H9 (cell line): ENCODE measurements at regions not wholly inside any gene's neighbourhood (a gene's known extent, or its start where the extent isn't known, plus 50 kb on each side); places are given as distances from the start of the nearest gene placed in this dataset.

Source experiments
- DNase-seq: peaks from one replicate; pipeline ENCODE4 v3.0.0-alpha.2; 2017
- H2AFZ ChIP-seq: one replicate; pipeline ENCODE4 v1.6.1; 2013; ENCODE audit warnings: mild to moderate bottlenecking, low read length, control low read depth, moderate library complexity
- H2AK5ac ChIP-seq: 2 replicates; pipeline ENCODE4 v1.6.1; 2013; ENCODE audit warnings: low read length, control low read depth, mixed read lengths; ENCODE audit not compliant: insufficient read length
- H2BK120ac ChIP-seq: one replicate; pipeline ENCODE4 v1.6.1; 2013; ENCODE audit warnings: low read depth, mild to moderate bottlenecking, low read length, control low read depth, inconsistent platforms; ENCODE audit not compliant: poor library complexity, severe bottlenecking
- H2BK12ac ChIP-seq: 2 replicates; pipeline ENCODE4 v1.6.1; 2013; ENCODE audit warnings: low read length, control low read depth, mixed read lengths, low read depth; ENCODE audit not compliant: insufficient read length
- H2BK15ac ChIP-seq: 2 replicates; pipeline ENCODE4 v1.6.1; 2013; ENCODE audit warnings: low read depth, low read length, control low read depth
- H2BK20ac ChIP-seq: one replicate; pipeline ENCODE4 v1.6.1; 2013; ENCODE audit warnings: low read depth, mild to moderate bottlenecking, low read length, control low read depth, inconsistent platforms; ENCODE audit not compliant: poor library complexity, severe bottlenecking
- H2BK5ac ChIP-seq: 2 replicates; pipeline ENCODE4 v1.6.1; 2013; ENCODE audit warnings: low read length, control low read depth, mixed read lengths; ENCODE audit not compliant: insufficient read length
- H3K14ac ChIP-seq: 2 replicates; pipeline ENCODE4 v1.6.1; 2013; ENCODE audit warnings: low read length, control low read depth; ENCODE audit not compliant: insufficient read depth
- H3K18ac ChIP-seq: 2 replicates; pipeline ENCODE4 v1.6.1; 2013; ENCODE audit warnings: low read depth, mild to moderate bottlenecking, mixed read lengths, low read length, control low read depth; ENCODE audit not compliant: insufficient read length
- H3K23ac ChIP-seq: 2 replicates; pipeline ENCODE4 v1.6.1; 2013; ENCODE audit warnings: low read length, control low read depth, mixed read lengths, low read depth; ENCODE audit not compliant: insufficient read length
- H3K23me2 ChIP-seq: 2 replicates; pipeline ENCODE4 v1.6.1; 2013; ENCODE audit warnings: low read depth, mild to moderate bottlenecking, mixed read lengths, low read length, control low read depth; ENCODE audit not compliant: insufficient read length, poor library complexity, severe bottlenecking
- H3K27ac ChIP-seq: 2 replicates; pipeline ENCODE4 v1.5.1; 2013; ENCODE audit warnings: low read length, control low read depth, mixed read lengths, low read depth; ENCODE audit not compliant: insufficient read length
- H3K27me3 ChIP-seq: 2 replicates; pipeline ENCODE4 v1.6.1; 2013; ENCODE audit warnings: low read length, control low read depth, inconsistent platforms; ENCODE audit not compliant: insufficient read depth
- H3K4ac ChIP-seq: 2 replicates; pipeline ENCODE4 v1.6.1; 2013; ENCODE audit warnings: low read depth, mild to moderate bottlenecking, control low read depth, inconsistent platforms, low read length, moderate library complexity
- H3K4me1 ChIP-seq: 2 replicates; pipeline ENCODE4 v1.6.1; 2013; ENCODE audit warnings: low read length, control low read depth, inconsistent platforms; ENCODE audit not compliant: insufficient read depth
- H3K4me2 ChIP-seq: 2 replicates; pipeline ENCODE4 v1.6.1; 2013; ENCODE audit warnings: low read length, control low read depth, mixed read lengths; ENCODE audit not compliant: insufficient read length, insufficient read depth
- H3K56ac ChIP-seq: 2 replicates; pipeline ENCODE4 v1.6.1; 2013; ENCODE audit warnings: low read depth, mild to moderate bottlenecking, mixed read lengths, low read length, control low read depth; ENCODE audit not compliant: insufficient read length
- H3K79me1 ChIP-seq: 2 replicates; pipeline ENCODE4 v1.6.1; 2013; ENCODE audit warnings: low read depth, mild to moderate bottlenecking, moderate library complexity, low read length, control low read depth, inconsistent platforms; ENCODE audit not compliant: insufficient read depth, poor library complexity, severe bottlenecking
- H3K79me2 ChIP-seq: 2 replicates; pipeline ENCODE4 v1.6.1; 2013; ENCODE audit warnings: low read length, control low read depth, inconsistent platforms; ENCODE audit not compliant: insufficient read depth
- H3K9ac ChIP-seq: 2 replicates; pipeline ENCODE4 v1.6.1; 2013; ENCODE audit warnings: low read length, control low read depth, mixed read lengths; ENCODE audit not compliant: insufficient read length; ENCODE audit errors: extremely low read depth
- H3K9me3 ChIP-seq: one replicate; pipeline ENCODE4 v1.6.1; 2013; ENCODE audit warnings: low read depth, low read length, inconsistent platforms; ENCODE audit not compliant: control insufficient read depth
- H3T11ph ChIP-seq: one replicate; pipeline ENCODE4 v1.6.1; 2013; ENCODE audit warnings: mild to moderate bottlenecking, low read length, control low read depth, inconsistent platforms
- H4K20me1 ChIP-seq: one replicate; pipeline ENCODE4 v1.6.1; 2013; ENCODE audit not compliant: control insufficient read depth, insufficient read length, insufficient read depth
- H4K5ac ChIP-seq: 2 replicates; pipeline ENCODE4 v1.6.1; 2013; ENCODE audit warnings: low read depth, mild to moderate bottlenecking, mixed read lengths, low read length, control low read depth; ENCODE audit not compliant: insufficient read length
- H4K8ac ChIP-seq: replicated peaks from 2 replicates; pipeline ENCODE4 v1.6.1; 2013; ENCODE audit warnings: low read length, control low read depth, mixed read lengths, low read depth; ENCODE audit not compliant: insufficient read length
- H4K91ac ChIP-seq: 2 replicates; pipeline ENCODE4 v1.6.1; 2013; ENCODE audit warnings: low read depth, mild to moderate bottlenecking, moderate library complexity, mixed read lengths, low read length, control low read depth; ENCODE audit not compliant: insufficient read length
- H3K27ac Mint-ChIP-seq, 3 experiments: 2 replicates in 2 of 3; 3 replicates in 1 of 3; pipeline ENCODE4 v1.8.0; 2020 to 2021; ENCODE audit warnings: mixed read lengths in 3 of 3, mild to moderate bottlenecking in 1 of 3, moderate library complexity in 1 of 3
- H3K27me3 Mint-ChIP-seq: 2 replicates; pipeline ENCODE4 v1.8.0; 2021; ENCODE audit warnings: low read depth, mild to moderate bottlenecking, moderate library complexity, mixed read lengths
- H3K36me3 Mint-ChIP-seq, 3 experiments: 2 replicates in 2 of 3; 3 replicates in 1 of 3; pipeline ENCODE4 v1.8.0; 2020 to 2021; ENCODE audit warnings: low read depth in 3 of 3, mixed read lengths in 3 of 3; ENCODE audit not compliant: insufficient read depth in 1 of 3
- H3K4me1 Mint-ChIP-seq, 2 experiments: 2 replicates each; pipeline ENCODE4 v1.8.0; 2020; ENCODE audit warnings: mixed read lengths in 2 of 2
- H3K4me3 Mint-ChIP-seq, 2 experiments: 2 replicates in 1 of 2; 3 replicates in 1 of 2; pipeline ENCODE4 v1.8.0; 2020 to 2021; ENCODE audit warnings: mild to moderate bottlenecking in 2 of 2, mixed read lengths in 2 of 2, moderate library complexity in 1 of 2
- H3K9me3 Mint-ChIP-seq, 2 experiments: 2 replicates in 1 of 2; 3 replicates in 1 of 2; pipeline ENCODE4 v1.8.0; 2020; ENCODE audit warnings: mild to moderate bottlenecking in 2 of 2, mixed read lengths in 2 of 2, moderate library complexity in 1 of 2
- CTCF ChIP-seq: fragments of 200-600 bp; sonication (generic); conservative IDR thresholded peaks from 3 replicates; pipeline ENCODE4 v1.8.0; 2021; ENCODE audit warnings: antibody characterized with exemption, mild to moderate bottlenecking
- WGBS: extraction: QIAGEN DNeasy Blood & Tissue Kit; methylation state at CpG from one replicate; pipeline ENCODE4 v1.1.7; 2013; ENCODE audit warnings: missing lambda C conversion rate, low lambda C conversion rate, mixed read lengths; ENCODE audit not compliant: insufficient read length; ENCODE audit errors: extremely low coverage; 5-methylcytosine and 5-hydroxymethylcytosine counted together

GRCh38 chr2:22248851-22249250 is 1125.1 kb downstream of the TDRD15 start:
- no peak overlapping the region for H2AFZ ChIP-seq
- H3K79me2 ChIP-seq, result no peaks in the 10 kb centered on the region
- no peak overlapping the region for H4K8ac ChIP-seq
- no peaks in the 10 kb centered on the region for H3K36me3 Mint-ChIP-seq
- no peak overlapping the region for H2BK15ac ChIP-seq
- H3K9me3 ChIP-seq, result no peaks in the 10 kb centered on the region
- no peaks in the 10 kb centered on the region for H3K23me2 ChIP-seq
- no peak overlapping the region for H3K23ac ChIP-seq
- no peak overlapping the region for H2BK20ac ChIP-seq
- H3K4ac ChIP-seq, result no peak overlapping the region
- no peak overlapping the region for H2BK120ac ChIP-seq
- H3K14ac ChIP-seq, result no peak overlapping the region
- H3K27ac ChIP-seq, result no peak overlapping the region
- no peak overlapping the region for H3K27ac Mint-ChIP-seq
- H3T11ph ChIP-seq, result no peak overlapping the region
- no peak overlapping the region for H4K91ac ChIP-seq
- no peaks in the 10 kb centered on the region for H3K79me1 ChIP-seq
- DNase-seq, result no peak
- no peaks in the 10 kb centered on the region for H3K27me3 Mint-ChIP-seq
- no peaks in the 10 kb centered on the region for H3K9me3 Mint-ChIP-seq
- H3K18ac ChIP-seq, result no peak overlapping the region
- H3K9ac ChIP-seq, result no peak overlapping the region
- no peak overlapping the region for H2BK5ac ChIP-seq
- no peak overlapping the region for H2AK5ac ChIP-seq
- TF ChIP-seq CTCF, result no peak
- H3K4me1 ChIP-seq, result peaks cover 4% of the 10 kb centered on the region; the same call in 1 of the 2 replicates
- no peaks in the 10 kb centered on the region for H3K27me3 ChIP-seq
- H3K4me3 Mint-ChIP-seq, result no peak overlapping the region
- H3K4me2 ChIP-seq, result no peak overlapping the region
- H2BK12ac ChIP-seq, result no peak overlapping the region
- H3K56ac ChIP-seq, result no peak overlapping the region
- no CpG with 5 or more reads among the region's 2 CpGs for WGBS
- no peak overlapping the region for H4K5ac ChIP-seq
- no peaks in the 10 kb centered on the region for H4K20me1 ChIP-seq
- H3K4me1 Mint-ChIP-seq, result peaks cover 11 to 26% of the 10 kb centered on the region in 2 experiments
